Sigmoid colon (tissue), 4 donors: ENCODE measurements at regions not wholly inside any gene's neighbourhood (a gene's known extent, or its start where the extent isn't known, plus 50 kb on each side); places are given as distances from the start of the nearest gene placed in this dataset.

Experiments used
- EP300 ChIP-seq, 4 donors: sonication (generic); formaldehyde crosslinking; IDR thresholded peaks; one replicate each; pipeline ENCODE4 v1.6.1; 2017; ENCODE audit warnings: antibody characterized with exemption in 4 of 4
- POLR2A ChIP-seq, 2 donors: fragments of 450-650 bp; IDR thresholded peaks; one replicate each; pipeline ENCODE4 v1.6.1; 2016; ENCODE audit warnings: antibody characterized with exemption in 2 of 2, mild to moderate bottlenecking in 2 of 2, moderate library complexity in 2 of 2
- POLR2AphosphoS5 ChIP-seq, 4 donors: sonication (generic); formaldehyde crosslinking; IDR thresholded peaks; one replicate each; pipeline ENCODE4 v1.6.1; 2017; ENCODE audit warnings: antibody characterized with exemption in 4 of 4
- TF ChIP-seq, protein P1 (sequence below), 4 experiments: fragments of 450-650 bp in 3 of 4; fragments of 200-600 bp in 1 of 4; IDR thresholded peaks; one replicate each; pipeline ENCODE4 v1.5.1; 2016 to 2019; ENCODE audit warnings: antibody characterized with exemption in 4 of 4, mild to moderate bottlenecking in 3 of 4, moderate library complexity in 2 of 4

- TF ChIP-seq POLR2A (IDR thresholded peaks at IDR 0.05) (no peak), POLR2AphosphoS5 (IDR thresholded peaks at IDR 0.05) (no peak), EP300 (IDR thresholded peaks at IDR 0.05) (no peak)
- TF ChIP-seq, protein P1, sequence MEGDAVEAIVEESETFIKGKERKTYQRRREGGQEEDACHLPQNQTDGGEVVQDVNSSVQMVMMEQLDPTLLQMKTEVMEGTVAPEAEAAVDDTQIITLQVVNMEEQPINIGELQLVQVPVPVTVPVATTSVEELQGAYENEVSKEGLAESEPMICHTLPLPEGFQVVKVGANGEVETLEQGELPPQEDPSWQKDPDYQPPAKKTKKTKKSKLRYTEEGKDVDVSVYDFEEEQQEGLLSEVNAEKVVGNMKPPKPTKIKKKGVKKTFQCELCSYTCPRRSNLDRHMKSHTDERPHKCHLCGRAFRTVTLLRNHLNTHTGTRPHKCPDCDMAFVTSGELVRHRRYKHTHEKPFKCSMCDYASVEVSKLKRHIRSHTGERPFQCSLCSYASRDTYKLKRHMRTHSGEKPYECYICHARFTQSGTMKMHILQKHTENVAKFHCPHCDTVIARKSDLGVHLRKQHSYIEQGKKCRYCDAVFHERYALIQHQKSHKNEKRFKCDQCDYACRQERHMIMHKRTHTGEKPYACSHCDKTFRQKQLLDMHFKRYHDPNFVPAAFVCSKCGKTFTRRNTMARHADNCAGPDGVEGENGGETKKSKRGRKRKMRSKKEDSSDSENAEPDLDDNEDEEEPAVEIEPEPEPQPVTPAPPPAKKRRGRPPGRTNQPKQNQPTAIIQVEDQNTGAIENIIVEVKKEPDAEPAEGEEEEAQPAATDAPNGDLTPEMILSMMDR (IDR thresholded peaks at IDR 0.05): no peak
Measured at GRCh38 chr3:153313302-153313965, 151.4 kb downstream of the RAP2B start.
